ENCODE measurements at regions not wholly inside any gene's neighbourhood (a gene's known extent, or its start where the extent isn't known, plus 50 kb on each side); places are given as distances from the start of the nearest gene placed in this dataset.
A peak's percentile ranks its signal among the peaks of the same experiment; 100 is the strongest.

DNA sequence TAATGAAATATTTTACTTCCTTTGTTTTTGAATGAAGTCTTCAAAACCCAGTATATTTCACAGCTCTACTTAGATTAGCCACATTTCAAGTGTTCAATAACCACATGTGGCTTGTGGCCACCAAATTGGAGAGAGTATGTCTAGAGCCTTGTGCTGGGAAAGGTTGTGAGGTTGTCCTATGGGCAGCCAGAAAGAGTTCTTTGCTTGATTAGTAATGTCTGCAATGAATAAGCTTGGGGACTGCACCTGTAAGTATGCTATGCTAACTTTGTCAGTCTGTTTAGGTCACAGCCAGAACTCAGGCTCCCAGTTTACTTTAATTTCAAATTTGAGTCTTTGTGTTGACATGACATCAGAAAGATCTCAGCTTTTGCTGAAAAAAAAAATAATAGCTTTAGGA, 294.9 kb upstream of the SOX14 start:
- Mint-ChIP-seq H3K4me3 (no peak overlapping the region), H3K27me3 (ENCODE audit: low read depth) (no peaks in the 10 kb centered on the region), H3K36me3 (ENCODE audit: low read depth) (no peaks in the 10 kb centered on the region), H3K27ac (no peak overlapping the region), H3K4me1 (peaks cover 9% of the 10 kb centered on the region), H3K9me3 (no peaks in the 10 kb centered on the region)
- TF ChIP-seq, protein P1, sequence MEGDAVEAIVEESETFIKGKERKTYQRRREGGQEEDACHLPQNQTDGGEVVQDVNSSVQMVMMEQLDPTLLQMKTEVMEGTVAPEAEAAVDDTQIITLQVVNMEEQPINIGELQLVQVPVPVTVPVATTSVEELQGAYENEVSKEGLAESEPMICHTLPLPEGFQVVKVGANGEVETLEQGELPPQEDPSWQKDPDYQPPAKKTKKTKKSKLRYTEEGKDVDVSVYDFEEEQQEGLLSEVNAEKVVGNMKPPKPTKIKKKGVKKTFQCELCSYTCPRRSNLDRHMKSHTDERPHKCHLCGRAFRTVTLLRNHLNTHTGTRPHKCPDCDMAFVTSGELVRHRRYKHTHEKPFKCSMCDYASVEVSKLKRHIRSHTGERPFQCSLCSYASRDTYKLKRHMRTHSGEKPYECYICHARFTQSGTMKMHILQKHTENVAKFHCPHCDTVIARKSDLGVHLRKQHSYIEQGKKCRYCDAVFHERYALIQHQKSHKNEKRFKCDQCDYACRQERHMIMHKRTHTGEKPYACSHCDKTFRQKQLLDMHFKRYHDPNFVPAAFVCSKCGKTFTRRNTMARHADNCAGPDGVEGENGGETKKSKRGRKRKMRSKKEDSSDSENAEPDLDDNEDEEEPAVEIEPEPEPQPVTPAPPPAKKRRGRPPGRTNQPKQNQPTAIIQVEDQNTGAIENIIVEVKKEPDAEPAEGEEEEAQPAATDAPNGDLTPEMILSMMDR (IDR thresholded peaks at IDR 0.05; ENCODE audit: unreplicated experiment in 3 of 3) = no peak

DNA sequence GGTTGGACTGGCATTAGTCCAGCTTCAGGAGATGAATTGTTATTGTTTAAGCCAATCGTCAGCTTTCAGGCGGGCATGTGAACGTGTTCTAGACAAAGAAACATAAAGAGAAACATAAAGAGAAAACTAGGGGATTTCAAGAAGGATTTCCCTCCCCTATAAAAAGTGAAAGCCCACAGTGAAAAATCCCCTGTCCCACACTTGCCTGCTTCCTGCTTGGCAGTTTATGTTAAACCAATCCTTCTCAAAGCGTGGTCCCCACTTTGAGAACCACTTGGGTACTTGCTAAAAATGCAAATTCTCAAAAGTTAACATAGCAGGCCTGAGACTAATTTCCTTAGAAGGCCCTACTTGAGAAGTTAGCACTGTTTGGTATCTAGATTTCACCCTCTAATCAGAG, 293.0 kb upstream of the SOX14 start:
- peaks cover 9% of the 10 kb centered on the region for H3K4me1 Mint-ChIP-seq
- H3K27ac Mint-ChIP-seq = no peak overlapping the region
- H3K36me3 Mint-ChIP-seq (ENCODE audit: low read depth) = no peaks in the 10 kb centered on the region
- no peak overlapping the region for H3K4me3 Mint-ChIP-seq
- TF ChIP-seq, protein P1 (IDR thresholded peaks at IDR 0.05; ENCODE audit: unreplicated experiment in 3 of 3) = no peak
- no peaks in the 10 kb centered on the region for H3K27me3 Mint-ChIP-seq (ENCODE audit: low read depth)
- no peaks in the 10 kb centered on the region for H3K9me3 Mint-ChIP-seq

DNA sequence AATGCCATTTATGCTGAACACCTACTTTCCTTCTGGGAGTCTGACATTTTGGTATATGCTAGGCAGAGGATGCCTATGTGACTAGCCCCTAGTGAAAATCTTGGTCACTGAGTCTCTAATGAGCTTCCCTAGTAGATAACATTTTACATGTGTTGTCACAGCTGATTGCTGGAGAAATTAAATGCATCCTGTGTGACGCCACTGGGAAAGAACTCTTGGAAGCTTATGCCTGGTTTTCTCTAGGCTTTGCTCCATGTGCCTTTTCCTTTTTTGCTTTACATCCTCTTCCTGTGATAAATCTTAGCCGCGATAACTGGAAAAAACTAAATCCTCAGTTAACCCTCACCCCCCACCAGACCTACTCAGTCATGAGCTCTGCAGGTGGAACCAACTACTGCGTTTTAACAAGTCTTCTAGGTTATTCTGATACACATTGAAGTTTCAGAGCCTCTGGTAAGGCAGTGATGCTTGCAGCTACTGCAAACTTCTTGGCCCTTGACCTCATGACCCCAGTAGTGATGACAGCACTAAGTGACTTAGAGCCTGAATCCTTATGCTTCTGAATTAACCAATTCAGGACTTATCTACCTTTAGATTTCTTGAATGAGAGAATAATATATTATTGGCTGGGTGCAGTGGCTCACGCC, 292.4 kb upstream of the SOX14 start:
- H3K27me3 Mint-ChIP-seq (ENCODE audit: low read depth) = no peaks in the 10 kb centered on the region
- no peaks in the 10 kb centered on the region for H3K36me3 Mint-ChIP-seq (ENCODE audit: low read depth)

GRCh38 chr3:137477614-137478013, 286.5 kb upstream of the SOX14 start:
- Mint-ChIP-seq H3K4me1 (peaks cover 5% of the 10 kb centered on the region), H3K4me3 (no peak overlapping the region), H3K27me3 (ENCODE audit: low read depth) (no peaks in the 10 kb centered on the region), H3K36me3 (ENCODE audit: low read depth) (no peaks in the 10 kb centered on the region), H3K27ac (peak overlapping the region in 2 of 3 experiments; percentile 2 to 9), H3K9me3 (peaks cover 10% of the 10 kb centered on the region)
- TF ChIP-seq, protein P1 (IDR thresholded peaks at IDR 0.05; ENCODE audit: unreplicated experiment in 3 of 3) = no peak

More for the DNA sequence above, 292.4 kb upstream of the SOX14 start:
- H3K9me3 Mint-ChIP-seq = no peaks in the 10 kb centered on the region
- no peak overlapping the region for H3K4me3 Mint-ChIP-seq
- no peak overlapping the region for H3K27ac Mint-ChIP-seq
- peaks cover 9% of the 10 kb centered on the region for H3K4me1 Mint-ChIP-seq
- TF ChIP-seq, protein P1 (IDR thresholded peaks at IDR 0.05; ENCODE audit: unreplicated experiment in 3 of 3) = no peak

DNA sequence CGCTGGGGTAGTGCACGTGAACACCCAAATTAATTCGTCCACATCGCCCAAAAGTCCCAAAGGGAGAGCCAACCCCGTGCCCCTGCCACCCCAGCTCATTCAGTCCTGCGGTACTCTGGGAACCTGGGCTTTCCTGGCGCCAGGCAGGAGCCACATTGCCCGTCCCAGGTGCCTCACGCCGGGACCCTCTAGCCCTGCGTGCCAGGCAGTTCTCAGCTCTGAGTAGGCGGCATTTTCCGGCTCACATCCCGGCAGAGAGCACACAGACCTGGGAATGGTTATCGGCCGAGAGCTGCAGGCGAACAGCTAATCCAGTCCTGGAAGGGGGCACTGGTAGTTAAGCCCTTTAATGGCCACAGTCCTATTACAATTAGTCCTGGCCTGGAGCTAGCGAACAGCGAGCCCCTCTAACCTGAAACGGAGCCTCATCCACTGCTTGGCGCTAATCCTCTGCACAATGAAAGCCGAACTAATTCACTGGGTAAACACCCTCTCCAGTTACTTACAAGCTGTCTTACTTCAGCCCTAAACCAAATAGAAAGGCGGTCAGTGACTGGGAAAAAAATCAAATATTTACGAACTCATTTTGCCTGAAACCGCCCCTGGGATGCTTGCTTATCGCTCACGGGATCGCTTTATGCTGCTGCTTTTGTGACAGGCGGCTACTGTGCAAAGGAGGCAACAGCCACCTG, 254.6 kb upstream of the SOX14 start:
- Mint-ChIP-seq H3K36me3 (ENCODE audit: low read depth) (no peaks in the 10 kb centered on the region), H3K9me3 (peaks cover 3% of the 10 kb centered on the region), H3K27ac (no peak overlapping the region), H3K27me3 (ENCODE audit: low read depth) (peaks cover 14% of the 10 kb centered on the region), H3K4me3 (no peak overlapping the region), H3K4me1 (no peaks in the 10 kb centered on the region)
- TF ChIP-seq, protein P1 (IDR thresholded peaks at IDR 0.05; ENCODE audit: unreplicated experiment in 3 of 3) = no peak

GRCh38 chr3:137511655-137512054, 252.5 kb upstream of the SOX14 start:
- Mint-ChIP-seq H3K36me3 (ENCODE audit: low read depth) (no peaks in the 10 kb centered on the region), H3K27ac (no peak overlapping the region), H3K4me3 (no peak overlapping the region), H3K27me3 (ENCODE audit: low read depth) (peaks cover 17% of the 10 kb centered on the region), H3K9me3 (no peaks in the 10 kb centered on the region), H3K4me1 (no peaks in the 10 kb centered on the region)
- TF ChIP-seq, protein P1 (IDR thresholded peaks at IDR 0.05; ENCODE audit: unreplicated experiment in 3 of 3) = no peak
